BJ (cell line): ENCODE measurements at regions not wholly inside any gene's neighbourhood (a gene's known extent, or its start where the extent isn't known, plus 50 kb on each side); places are given as distances from the start of the nearest gene placed in this dataset.

Source experiments
- CTCF ChIA-PET: fragments of 350-600 bp; formaldehyde crosslinking; extraction: SDS; loops from one replicate; lab custom pipeline; 2021; ENCODE audit warnings: antibody characterized with exemption, inconsistent platforms; lab: Yijun Ruan, JAX
- POLR2A ChIA-PET: fragments of 300-600 bp; sonication (Branson Sonifier 250); formaldehyde crosslinking; extraction: SDS; loops from one replicate; lab custom pipeline; 2021; ENCODE audit warnings: antibody characterized with exemption; lab: Charles Lee
- DNase-seq: peaks from one replicate; pipeline ENCODE4 v3.0.0-alpha.2; 2011; ENCODE audit warnings: low read depth
- H3K27me3 ChIP-seq: 2 replicates; pipeline ENCODE4 v1.6.0; 2011; ENCODE audit warnings: low read length; ENCODE audit not compliant: control insufficient read depth, insufficient read depth
- H3K36me3 ChIP-seq: 2 replicates; pipeline ENCODE4 v1.5.1; 2011; ENCODE audit warnings: low read length; ENCODE audit not compliant: control insufficient read depth, insufficient read depth
- H3K4me3 ChIP-seq: 2 replicates; pipeline ENCODE4 v1.5.1; 2011; ENCODE audit warnings: low read depth, mild to moderate bottlenecking, control low read depth, low read length
- CTCF ChIP-seq: IDR thresholded peaks from 2 replicates; pipeline ENCODE4 v1.5.1; 2011; ENCODE audit warnings: low read depth, mild to moderate bottlenecking, control low read depth, inconsistent platforms, low read length, moderate library complexity; ENCODE audit not compliant: insufficient read depth

- no peaks in the 10 kb centered on the region for H3K27me3 ChIP-seq
- POLR2A ChIA-PET = no interaction called here
- CTCF ChIA-PET = interaction anchor here (1.0 kb wide), 1 partner anchor 245 kb away, joined by 3 read pairs; no protein-coding TSS in a partner anchor
- no peak for DNase-seq
- H3K36me3 ChIP-seq = no peaks in the 10 kb centered on the region
- no peak overlapping the region for H3K4me3 ChIP-seq
- no peak for TF ChIP-seq CTCF
These were observed 327.3 kb upstream of the SOX9 start for GRCh38 chr17:71793518-71793917.

- ChIA-PET CTCF (no interaction called here), POLR2A (no interaction called here)
- no peaks in the 10 kb centered on the region for H3K36me3 ChIP-seq
- no peak for TF ChIP-seq CTCF
- no peaks in the 10 kb centered on the region for H3K27me3 ChIP-seq
- no peak overlapping the region for H3K4me3 ChIP-seq
- no peak for DNase-seq
These were observed 322.1 kb upstream of the SOX9 start for GRCh38 chr17:71798701-71799100.

GRCh38 chr17:71799657-71800056 lies 321.2 kb upstream of the SOX9 start:
- ChIA-PET POLR2A (no interaction called here), CTCF (no interaction called here)
- no peak for DNase-seq
- no peak overlapping the region for H3K4me3 ChIP-seq
- H3K27me3 ChIP-seq = no peaks in the 10 kb centered on the region
- no peaks in the 10 kb centered on the region for H3K36me3 ChIP-seq
- TF ChIP-seq CTCF = no peak

GRCh38 chr17:71801301-71801700 lies 319.5 kb upstream of the SOX9 start:
- H3K27me3 ChIP-seq = no peaks in the 10 kb centered on the region
- CTCF ChIA-PET = no interaction called here
- POLR2A ChIA-PET = no interaction called here
- no peaks in the 10 kb centered on the region for H3K36me3 ChIP-seq
- peak; percentile 26 for DNase-seq
- no peak overlapping the region for H3K4me3 ChIP-seq
- TF ChIP-seq CTCF = no peak

- Histone ChIP-seq H3K27me3 (no peaks in the 10 kb centered on the region), H3K36me3 (no peaks in the 10 kb centered on the region), H3K4me3 (no peak overlapping the region)
- ChIA-PET CTCF (no interaction called here), POLR2A (no interaction called here)
- no peak for DNase-seq
- TF ChIP-seq CTCF = no peak
These were observed 318.2 kb upstream of the SOX9 start for GRCh38 chr17:71802663-71803062.
